Common myeloid progenitor, CD34-positive (primary cell): ENCODE measurements at regions not wholly inside any gene's neighbourhood (a gene's known extent, or its start where the extent isn't known, plus 50 kb on each side); places are given as distances from the start of the nearest gene placed in this dataset.

Source experiments
- CTCF ChIA-PET: fragments of 350-600 bp; sonication (Branson Sonifier 250); formaldehyde crosslinking; loops from one replicate; lab custom pipeline; 2021; ENCODE audit warnings: antibody characterized with exemption; lab: Charles Lee
- POLR2A ChIA-PET: fragments of 350-600 bp; sonication (Branson Sonifier 250); formaldehyde crosslinking; loops from one replicate; lab custom pipeline; 2021; ENCODE audit warnings: antibody characterized with exemption; lab: Charles Lee
- DNase-seq, 3 donors: peaks; one replicate each; pipeline versions ENCODE4 v3.0.0 to v3.0.0-alpha.2; 2013
- H3K27ac ChIP-seq, 2 experiments: 1 replicate in 1 of 2; 2 replicates in 1 of 2; pipeline ENCODE4 v1.7.0; 2013; ENCODE audit warnings: inconsistent platforms in 2 of 2, low read length in 2 of 2, mild to moderate bottlenecking in 2 of 2, low read depth in 1 of 2, moderate library complexity in 1 of 2; ENCODE audit not compliant: severe bottlenecking in 2 of 2, insufficient read depth in 1 of 2, poor library complexity in 1 of 2
- H3K27me3 ChIP-seq, 5 experiments: replicated peaks in 2 of 5; 1 replicate in 3 of 5; 2 replicates in 2 of 5; pipeline versions ENCODE4 v1.6.1 to v1.7.0; 2013; ENCODE audit warnings: low read length in 4 of 5, mild to moderate bottlenecking in 2 of 5, moderate library complexity in 2 of 5, inconsistent platforms in 1 of 5; ENCODE audit not compliant: insufficient read depth in 5 of 5, control insufficient read depth in 4 of 5
- H3K36me3 ChIP-seq, 4 experiments: 1 replicate in 2 of 4; 2 replicates in 2 of 4; pipeline versions ENCODE4 v1.6.1 to v1.7.0; 2013; ENCODE audit warnings: low read length in 3 of 4, control low read depth in 1 of 4, mild to moderate bottlenecking in 1 of 4; ENCODE audit not compliant: control insufficient read depth in 4 of 4, insufficient read depth in 4 of 4
- H3K4me1 ChIP-seq, 4 experiments: 1 replicate in 3 of 4; 2 replicates in 1 of 4; pipeline versions ENCODE4 v1.6.1 to v1.7.1; 2013; ENCODE audit warnings: low read length in 3 of 4, mild to moderate bottlenecking in 3 of 4, control low read depth in 1 of 4, inconsistent platforms in 1 of 4, moderate library complexity in 1 of 4; ENCODE audit not compliant: control insufficient read depth in 4 of 4, insufficient read depth in 4 of 4; ENCODE audit errors: control extremely low read depth in 1 of 4
- H3K4me3 ChIP-seq, 7 experiments: 1 replicate in 4 of 7; 2 replicates in 3 of 7; pipeline versions ENCODE4 v1.5.1 to v1.7.0; 2013; ENCODE audit warnings: mild to moderate bottlenecking in 7 of 7, low read length in 6 of 7, moderate library complexity in 6 of 7, inconsistent platforms in 2 of 7, low read depth in 2 of 7, control low read depth in 1 of 7; ENCODE audit not compliant: insufficient read depth in 4 of 7, control insufficient read depth in 1 of 7; ENCODE audit errors: extremely low read depth in 1 of 7
- H3K9me3 ChIP-seq, 5 experiments: 1 replicate in 4 of 5; 2 replicates in 1 of 5; pipeline versions ENCODE4 v1.6.1 to v1.7.1; 2013; ENCODE audit warnings: low read length in 4 of 5, mild to moderate bottlenecking in 2 of 5, inconsistent platforms in 1 of 5, low read depth in 1 of 5, moderate library complexity in 1 of 5; ENCODE audit not compliant: control insufficient read depth in 4 of 5, insufficient read depth in 2 of 5; ENCODE audit errors: control extremely low read depth in 1 of 5
- WGBS: methylation state at CpG from one replicate; pipeline ENCODE4 v1.1.5; 2013; ENCODE audit not compliant: insufficient coverage; 5-methylcytosine and 5-hydroxymethylcytosine counted together

DNA sequence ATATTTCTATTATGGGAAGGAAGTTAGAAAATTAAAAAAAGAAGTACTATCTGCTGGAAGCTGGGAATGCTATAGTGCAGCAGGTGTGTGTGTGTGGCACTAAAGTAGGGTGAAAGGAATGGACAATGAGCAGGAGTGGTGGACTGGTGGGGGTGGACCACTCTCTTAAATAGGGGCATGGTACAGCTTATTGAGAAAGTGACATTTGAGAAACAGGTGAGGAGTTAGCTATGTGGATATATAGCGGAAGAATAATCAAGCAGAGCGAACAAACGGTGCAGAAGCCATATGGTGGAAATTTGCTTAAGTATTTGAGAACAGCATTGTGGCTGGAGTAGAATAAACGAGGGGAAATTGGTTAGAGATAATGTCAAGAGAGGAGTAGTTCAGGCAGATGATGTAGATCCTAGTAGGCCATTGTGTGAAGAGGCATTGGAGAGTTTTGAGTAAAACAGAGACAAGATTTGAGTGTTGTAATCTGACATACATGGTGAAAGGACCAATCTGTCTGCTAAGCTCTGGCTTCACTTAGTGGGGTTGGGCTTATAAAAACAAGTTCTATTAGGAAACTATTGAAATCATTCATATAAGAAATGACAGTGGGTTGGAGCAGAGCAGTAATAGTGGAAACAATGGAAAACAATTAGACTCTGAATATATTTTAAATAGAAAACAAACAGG, 149.2 kb upstream of the SYT10 start:
- Histone ChIP-seq H3K27me3 (no peaks in the 10 kb centered on the region), H3K36me3 (no peaks in the 10 kb centered on the region), H3K27ac (peak overlapping the region in 1 of 2 experiments; percentile 76), H3K4me3 (peak overlapping the region in 1 of 7 experiments; percentile 20), H3K9me3 (no peaks in the 10 kb centered on the region), H3K4me1 (peaks cover 0 to 5% (median 0%) of the 10 kb centered on the region in 4 experiments)
- POLR2A ChIA-PET = no interaction called here
- WGBS = 88% methylated on average over 4 of the region's 4 CpGs
- no peak for DNase-seq
- CTCF ChIA-PET = no interaction called here

DNA sequence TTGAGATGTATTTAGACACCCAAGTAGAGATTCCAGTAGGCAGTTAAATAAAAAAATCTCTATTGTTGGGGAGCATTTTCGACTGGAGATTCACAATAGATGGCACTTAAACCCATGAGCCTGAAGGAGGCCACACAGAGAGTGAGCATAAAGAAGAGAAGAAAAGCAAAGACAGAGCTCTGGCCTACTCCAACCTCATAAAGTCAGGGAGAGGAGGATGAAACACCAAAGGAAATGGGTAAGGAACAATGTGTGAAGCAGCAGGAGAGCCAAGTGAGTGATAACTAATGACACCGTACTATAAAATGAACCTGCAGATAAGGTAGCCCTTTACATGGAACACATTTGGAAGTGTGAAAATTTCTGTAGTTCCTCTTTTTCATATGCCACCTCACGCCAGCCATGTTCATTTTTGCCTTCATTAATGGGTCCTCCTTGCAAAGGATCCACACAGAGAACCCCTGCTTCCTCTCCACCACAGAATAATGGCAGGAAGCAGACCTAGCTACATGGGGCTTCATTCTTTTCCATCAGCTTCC, 150.0 kb upstream of the SYT10 start:
- ChIA-PET CTCF (no interaction called here), POLR2A (no interaction called here)
- Histone ChIP-seq H3K27me3 (no peaks in the 10 kb centered on the region), H3K9me3 (no peaks in the 10 kb centered on the region), H3K4me1 (peaks cover 0 to 5% (median 0%) of the 10 kb centered on the region in 4 experiments), H3K36me3 (no peaks in the 10 kb centered on the region), H3K27ac (peak overlapping the region in 1 of 2 experiments; percentile 76), H3K4me3 (no peak overlapping the region)
- no peak for DNase-seq
- 74% methylated on average over 3 of the region's 3 CpGs for whole genome bisulfite sequencing

DNA sequence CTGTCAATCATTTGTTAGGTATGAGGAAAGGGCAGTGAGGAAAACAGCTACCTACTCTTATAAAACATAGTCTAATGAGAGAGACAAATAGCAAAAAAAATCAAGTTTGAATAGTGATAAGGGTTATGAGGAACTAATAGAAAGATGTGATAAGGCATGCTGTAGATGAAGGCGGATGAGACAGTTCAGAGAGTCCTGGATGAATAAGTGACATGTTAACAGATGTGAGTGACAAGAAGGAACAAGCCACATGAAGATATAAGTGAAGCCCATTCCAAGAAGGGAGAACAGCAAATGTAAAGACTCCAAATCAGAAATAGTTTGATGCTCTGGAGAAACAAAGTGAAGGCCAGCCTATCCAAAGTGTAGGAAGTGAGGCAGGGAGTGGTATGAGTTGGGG, 154.1 kb upstream of the SYT10 start:
- POLR2A ChIA-PET = no interaction called here
- no peaks in the 10 kb centered on the region for H3K4me1 ChIP-seq
- WGBS = 92% methylated on average over 1 of the region's 1 CpG
- no peaks in the 10 kb centered on the region for H3K36me3 ChIP-seq
- CTCF ChIA-PET = no interaction called here
- no peaks in the 10 kb centered on the region for H3K9me3 ChIP-seq
- no peak for DNase-seq
- H3K4me3 ChIP-seq = no peak overlapping the region
- no peak overlapping the region for H3K27ac ChIP-seq
- H3K27me3 ChIP-seq = no peaks in the 10 kb centered on the region

DNA sequence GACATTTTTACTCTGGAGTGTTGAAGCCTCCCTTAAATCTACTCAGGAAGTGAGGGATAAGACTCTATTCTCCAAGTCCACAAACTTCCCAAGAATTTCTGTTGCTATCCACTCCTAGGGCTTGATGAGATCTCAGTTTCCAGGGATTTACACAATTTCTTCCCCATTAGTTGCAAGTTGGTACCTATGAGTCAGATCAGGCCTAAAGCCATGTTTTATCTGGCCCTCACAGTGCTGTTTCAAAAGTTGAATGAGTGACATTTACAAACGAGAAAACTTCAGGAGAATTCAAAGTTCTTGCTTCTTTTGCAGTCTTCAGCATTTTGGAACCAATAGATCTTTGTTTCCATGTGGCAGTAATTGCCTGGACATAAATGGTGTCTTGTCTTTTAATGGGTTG, 156.4 kb upstream of the SYT10 start:
- Histone ChIP-seq H3K9me3 (no peaks in the 10 kb centered on the region), H3K27me3 (no peaks in the 10 kb centered on the region), H3K4me1 (no peaks in the 10 kb centered on the region), H3K36me3 (no peaks in the 10 kb centered on the region), H3K4me3 (no peak overlapping the region), H3K27ac (no peak overlapping the region)
- CTCF ChIA-PET = no interaction called here
- WGBS = 91% methylated on average over 1 of the region's 1 CpG
- DNase-seq = no peak
- POLR2A ChIA-PET = no interaction called here

DNA sequence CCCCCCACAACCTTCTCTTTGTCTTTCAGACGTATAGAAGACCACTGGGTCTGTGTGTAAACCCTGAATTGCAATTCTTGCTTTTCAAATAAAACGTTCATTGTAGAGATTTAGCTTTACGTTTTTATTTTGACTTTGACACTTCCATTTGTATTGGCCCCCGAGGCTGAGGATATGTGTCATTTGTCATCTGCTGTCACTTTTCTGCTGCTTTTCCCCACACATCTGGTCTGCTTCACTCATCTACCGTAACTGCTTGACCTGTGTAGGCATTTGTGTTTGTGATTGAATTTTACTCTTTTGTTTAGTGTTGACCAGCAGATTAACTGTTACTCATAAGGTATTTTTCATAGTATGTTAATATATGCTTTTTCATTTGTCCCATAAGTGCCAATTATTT, 157.2 kb upstream of the SYT10 start:
- WGBS = 33% methylated on average over 3 of the region's 5 CpGs
- H3K9me3 ChIP-seq = no peaks in the 10 kb centered on the region
- no peak overlapping the region for H3K27ac ChIP-seq
- no peak for DNase-seq
- ChIA-PET POLR2A (no interaction called here), CTCF (no interaction called here)
- H3K36me3 ChIP-seq = no peaks in the 10 kb centered on the region
- no peaks in the 10 kb centered on the region for H3K4me1 ChIP-seq
- no peak overlapping the region for H3K4me3 ChIP-seq
- H3K27me3 ChIP-seq = no peaks in the 10 kb centered on the region

DNA sequence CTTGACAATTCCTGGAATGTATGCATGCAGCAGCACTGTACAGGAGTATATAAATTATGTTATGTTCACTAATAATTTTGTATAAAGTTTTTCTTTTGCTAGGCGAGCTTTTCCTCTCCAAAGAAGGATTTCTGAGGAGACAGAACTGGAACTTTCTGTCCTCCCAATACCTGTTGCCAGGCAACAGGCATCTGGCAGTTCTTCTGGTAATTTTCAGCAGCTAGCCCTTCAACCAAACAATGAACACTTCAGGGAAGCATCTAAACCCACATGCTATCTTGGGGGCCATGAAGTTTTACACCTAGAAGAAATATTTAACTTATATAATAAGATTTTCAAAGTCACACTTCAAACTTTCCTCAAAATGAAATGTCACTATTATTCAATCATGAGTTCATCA, 162.9 kb upstream of the SYT10 start:
- no CpG with 5 or more reads among the region's 1 CpG for WGBS
- CTCF ChIA-PET = no interaction called here

DNA sequence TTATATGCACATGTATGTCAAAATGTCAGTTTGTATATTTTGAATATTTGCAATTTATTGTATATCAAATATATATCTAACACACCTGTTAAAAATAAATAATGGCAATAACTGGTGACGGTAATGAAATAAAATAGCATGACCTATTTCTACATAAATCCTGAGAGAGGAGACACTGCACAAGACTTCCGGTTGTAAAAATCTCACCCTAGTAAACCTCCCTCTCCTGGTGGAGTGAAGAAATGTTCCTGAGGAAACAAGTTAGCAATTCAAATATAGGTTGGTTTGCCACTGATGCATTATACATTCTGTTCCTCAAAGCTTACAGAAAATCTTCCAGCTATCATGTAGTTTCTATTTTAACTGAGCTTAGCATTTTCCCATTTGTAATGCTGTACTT, 166.1 kb upstream of the SYT10 start:
- CTCF ChIA-PET = interaction anchor here (1.0 kb wide), 1 partner anchor 11 kb away, joined by 4 read pairs; no protein-coding TSS in a partner anchor
- Histone ChIP-seq H3K4me1 (no peaks in the 10 kb centered on the region), H3K9me3 (no peaks in the 10 kb centered on the region), H3K27me3 (no peaks in the 10 kb centered on the region), H3K36me3 (no peaks in the 10 kb centered on the region), H3K27ac (no peak overlapping the region), H3K4me3 (no peak overlapping the region)
- peak; percentile 5 to 44 (median 43) for DNase-seq
- WGBS = no CpG with 5 or more reads among the region's 2 CpGs
- POLR2A ChIA-PET = no interaction called here

More for the DNA sequence above, 162.9 kb upstream of the SYT10 start:
- no peaks in the 10 kb centered on the region for H3K9me3 ChIP-seq
- no peak overlapping the region for H3K27ac ChIP-seq
- H3K36me3 ChIP-seq = no peaks in the 10 kb centered on the region
- H3K27me3 ChIP-seq = no peaks in the 10 kb centered on the region
- DNase-seq = no peak
- POLR2A ChIA-PET = no interaction called here
- no peaks in the 10 kb centered on the region for H3K4me1 ChIP-seq
- H3K4me3 ChIP-seq = no peak overlapping the region
